ENCODE measurements at regions not wholly inside any gene's neighbourhood (a gene's known extent, or its start where the extent isn't known, plus 50 kb on each side); places are given as distances from the start of the nearest gene placed in this dataset.

DNA sequence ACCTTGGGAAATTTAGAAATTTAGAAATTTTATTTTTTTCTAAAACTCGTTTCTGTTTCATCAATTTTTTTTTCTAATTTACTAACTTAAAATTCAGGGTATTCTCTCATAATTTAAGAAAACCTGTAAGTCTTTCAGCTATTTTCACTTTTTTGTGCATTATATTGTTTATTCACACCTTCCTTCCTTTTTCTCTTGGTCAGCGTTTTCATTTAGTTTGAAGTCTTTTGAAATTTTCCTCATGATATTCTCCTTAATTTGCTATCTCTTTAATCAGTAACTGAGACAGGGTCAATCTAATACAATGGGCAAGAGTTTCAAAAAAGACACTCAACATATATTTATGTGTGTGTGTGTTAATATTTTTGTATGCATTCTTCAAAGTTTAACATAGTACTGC is 50.5 kb upstream of the MSTN start:
- TF ChIP-seq, protein P1, sequence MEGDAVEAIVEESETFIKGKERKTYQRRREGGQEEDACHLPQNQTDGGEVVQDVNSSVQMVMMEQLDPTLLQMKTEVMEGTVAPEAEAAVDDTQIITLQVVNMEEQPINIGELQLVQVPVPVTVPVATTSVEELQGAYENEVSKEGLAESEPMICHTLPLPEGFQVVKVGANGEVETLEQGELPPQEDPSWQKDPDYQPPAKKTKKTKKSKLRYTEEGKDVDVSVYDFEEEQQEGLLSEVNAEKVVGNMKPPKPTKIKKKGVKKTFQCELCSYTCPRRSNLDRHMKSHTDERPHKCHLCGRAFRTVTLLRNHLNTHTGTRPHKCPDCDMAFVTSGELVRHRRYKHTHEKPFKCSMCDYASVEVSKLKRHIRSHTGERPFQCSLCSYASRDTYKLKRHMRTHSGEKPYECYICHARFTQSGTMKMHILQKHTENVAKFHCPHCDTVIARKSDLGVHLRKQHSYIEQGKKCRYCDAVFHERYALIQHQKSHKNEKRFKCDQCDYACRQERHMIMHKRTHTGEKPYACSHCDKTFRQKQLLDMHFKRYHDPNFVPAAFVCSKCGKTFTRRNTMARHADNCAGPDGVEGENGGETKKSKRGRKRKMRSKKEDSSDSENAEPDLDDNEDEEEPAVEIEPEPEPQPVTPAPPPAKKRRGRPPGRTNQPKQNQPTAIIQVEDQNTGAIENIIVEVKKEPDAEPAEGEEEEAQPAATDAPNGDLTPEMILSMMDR (IDR thresholded peaks at IDR 0.05; ENCODE audit: low read length), result no peak
- no peak for TF ChIP-seq EZH2 (IDR thresholded peaks at IDR 0.05; ENCODE audit: borderline replicate concordance, low read length)

Data from OCI-LY1 (cell line).